NCI-H510A treated with DMSO at 0.1 percent for 48 hours (cell line): ENCODE measurements at regions not wholly inside any gene's neighbourhood (a gene's known extent, or its start where the extent isn't known, plus 50 kb on each side); places are given as distances from the start of the nearest gene placed in this dataset.

Experiments
- DNase-seq: peaks from one replicate; lab custom pipeline; 2025; lab: John Stamatoyannopoulos, UW

GRCh38 chr4:149121023-149121404, 678.8 kb upstream of the NR3C2 start:
- no peak for DNase-seq

DNA sequence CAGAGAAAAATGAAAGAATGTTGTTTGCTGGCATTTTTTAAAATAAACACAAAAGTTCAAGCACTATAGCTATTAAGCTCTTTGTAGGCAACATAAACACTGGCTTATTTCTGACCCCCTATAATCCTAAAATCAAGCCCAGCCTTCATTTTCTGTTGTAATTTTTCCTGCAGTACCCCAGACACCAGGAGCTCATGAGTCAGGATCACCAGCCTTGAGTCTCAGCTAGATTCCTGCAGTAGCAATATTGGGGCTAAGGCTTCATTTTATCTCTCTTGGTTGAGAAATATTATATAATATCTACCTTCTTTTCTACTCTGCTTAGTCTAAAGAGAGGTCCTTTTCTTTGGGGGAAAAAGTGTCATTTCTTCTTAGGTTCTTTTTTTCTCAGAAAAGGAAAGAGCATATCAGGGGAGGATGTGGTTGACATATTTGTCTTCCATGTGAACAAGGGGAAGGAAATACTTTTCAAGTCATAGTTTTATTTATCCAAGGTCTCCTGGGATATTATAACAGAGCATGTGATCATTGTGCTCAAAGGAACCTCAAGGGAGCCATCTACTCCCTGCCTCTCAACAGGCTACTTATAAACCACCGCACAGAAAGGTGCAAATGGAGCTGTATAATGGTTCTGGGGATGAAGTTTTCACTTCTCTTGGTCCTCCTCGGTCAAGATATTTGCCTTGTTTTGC, 678.3 kb upstream of the NR3C2 start:
- no peak for DNase-seq

- DNase-seq = no peak
Observed at GRCh38 chr4:149116806-149117205, 674.6 kb upstream of the NR3C2 start.

DNA sequence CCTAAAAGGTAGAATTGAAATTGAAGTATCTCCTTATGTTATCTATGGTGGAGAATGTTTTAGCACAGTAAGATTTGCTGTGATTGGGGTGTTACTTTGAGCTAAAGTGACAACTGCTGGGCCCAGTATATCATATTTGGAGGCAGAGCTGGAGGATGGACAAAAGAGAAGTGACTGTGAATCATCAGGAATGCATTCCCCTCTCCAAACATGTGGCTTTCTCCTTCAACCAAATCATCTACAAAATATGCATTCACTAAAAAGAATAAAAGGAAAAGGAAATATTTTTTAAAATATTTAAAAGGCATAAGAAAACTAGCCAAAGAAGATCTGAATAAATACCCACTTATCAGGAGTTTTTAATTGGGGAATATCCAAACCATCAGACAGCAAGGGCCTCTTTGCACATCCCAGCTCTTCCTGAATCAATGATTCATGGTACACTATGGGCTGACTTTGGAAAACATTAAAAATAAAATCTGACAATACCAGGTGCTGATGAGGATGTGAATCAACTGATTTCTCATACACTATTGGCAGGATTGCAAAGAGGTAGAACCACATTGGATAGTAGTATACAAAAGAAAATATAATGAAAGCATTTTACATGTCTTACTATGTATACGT, 671.7 kb upstream of the NR3C2 start:
- DNase-seq = no peak

- DNase-seq = no peak
Observed at GRCh38 chr4:149112109-149112508, 669.9 kb upstream of the NR3C2 start.

- no peak for DNase-seq
Observed at GRCh38 chr4:149110481-149110880, 668.3 kb upstream of the NR3C2 start.

DNA sequence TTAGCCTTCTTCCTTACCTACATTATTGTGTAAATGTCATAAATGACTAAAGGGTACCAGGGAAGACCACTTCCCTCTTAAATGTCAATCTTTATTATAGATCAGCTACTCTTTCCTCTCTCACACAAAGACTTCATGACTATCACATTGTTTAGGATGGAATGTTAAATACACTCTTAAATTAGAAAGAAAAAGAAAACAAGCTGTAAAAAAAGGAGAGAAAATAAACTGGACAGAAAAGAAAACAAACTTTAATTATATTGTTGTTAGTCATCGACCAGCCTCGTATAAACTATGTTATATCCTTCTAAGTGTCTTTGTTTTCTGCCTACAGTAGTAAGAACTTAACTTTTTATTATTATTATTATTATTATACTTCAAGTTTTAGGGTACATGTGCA, 666.4 kb upstream of the NR3C2 start:
- no peak for DNase-seq

GRCh38 chr4:149102765-149103164, 660.6 kb upstream of the NR3C2 start:
- DNase-seq = no peak

DNA sequence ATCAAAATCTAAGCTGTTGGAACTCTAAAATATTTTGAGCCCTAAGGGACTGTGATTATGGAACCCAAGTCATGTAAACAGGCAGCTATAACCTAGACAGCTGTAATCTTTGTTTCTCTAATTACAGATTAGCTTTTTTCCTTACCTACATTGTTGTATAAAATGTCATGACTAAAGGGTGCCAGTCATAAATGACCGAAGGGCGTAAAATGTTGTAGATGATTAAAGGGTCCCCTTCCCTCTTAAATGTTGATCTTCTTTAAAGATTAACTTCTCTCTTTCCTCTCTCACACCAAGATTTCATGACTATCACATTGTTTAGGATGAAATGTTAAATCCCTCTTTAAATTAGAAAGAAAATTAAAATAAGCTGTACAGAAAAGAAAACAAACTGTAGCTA, 659.4 kb upstream of the NR3C2 start:
- no peak for DNase-seq

DNA sequence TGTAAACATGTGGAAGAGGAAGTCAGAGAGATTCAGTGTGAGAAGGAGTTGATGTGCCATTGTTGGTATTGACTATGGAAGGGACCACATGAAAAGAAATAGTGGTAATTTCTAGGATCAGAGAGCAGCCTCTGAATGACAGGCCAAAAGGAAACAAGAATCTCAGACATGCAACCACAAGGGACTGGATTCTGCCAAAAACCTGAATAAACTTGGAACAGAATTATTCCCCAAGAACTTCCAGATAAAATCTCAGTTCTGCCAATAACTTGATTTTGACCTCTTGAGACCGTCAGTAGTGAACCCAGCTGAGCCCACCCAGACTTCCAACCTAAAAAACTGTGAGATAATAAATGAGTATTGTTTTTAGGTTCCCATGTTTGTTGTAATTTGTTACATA, 653.6 kb upstream of the NR3C2 start:
- no peak for DNase-seq

- no peak for DNase-seq
Observed at GRCh38 chr4:149095001-149095400, 652.8 kb upstream of the NR3C2 start.

DNA sequence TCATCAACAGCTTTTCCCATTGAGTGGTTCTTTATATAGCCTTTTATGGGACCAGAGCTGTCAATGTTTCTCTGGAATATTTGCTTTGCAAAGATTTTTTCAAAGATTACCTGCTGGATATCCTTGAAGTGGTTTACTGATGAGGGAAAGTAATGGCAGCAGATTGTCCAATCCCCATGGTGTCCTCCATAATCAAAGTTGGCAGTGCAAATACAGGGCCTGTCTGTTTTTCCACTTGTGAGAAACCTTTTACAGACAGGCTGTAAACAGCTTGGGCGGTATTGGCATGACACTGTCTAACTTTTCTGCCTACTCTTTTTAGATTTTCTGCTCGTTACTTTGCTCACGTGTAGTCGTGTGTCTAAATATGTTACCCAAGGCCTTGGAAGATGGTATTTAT, 641.9 kb upstream of the NR3C2 start:
- no peak for DNase-seq

DNA sequence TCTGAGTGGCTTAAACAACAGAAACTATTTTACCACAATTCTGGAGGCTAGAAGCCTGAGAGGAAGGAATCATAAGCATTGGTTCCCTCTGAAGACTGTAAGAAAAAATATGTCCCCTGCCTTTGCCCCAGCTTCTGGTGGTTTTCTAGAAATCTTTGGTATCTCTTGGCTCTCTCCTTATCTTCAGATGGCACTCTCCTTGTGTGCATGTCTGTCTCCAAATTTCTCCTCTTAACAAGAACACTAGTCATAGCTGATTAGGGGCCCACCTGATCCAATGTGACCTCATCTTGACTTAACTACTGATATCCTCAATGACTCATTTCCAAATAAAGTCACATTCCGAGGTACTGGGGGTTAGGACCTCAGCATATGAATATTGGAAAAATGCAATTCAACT, 635.0 kb upstream of the NR3C2 start:
- no peak for DNase-seq

- DNase-seq = no peak
Observed at GRCh38 chr4:149076401-149076800, 634.2 kb upstream of the NR3C2 start.

- no peak for DNase-seq
Observed at GRCh38 chr4:149072384-149072783, 630.2 kb upstream of the NR3C2 start.

DNA sequence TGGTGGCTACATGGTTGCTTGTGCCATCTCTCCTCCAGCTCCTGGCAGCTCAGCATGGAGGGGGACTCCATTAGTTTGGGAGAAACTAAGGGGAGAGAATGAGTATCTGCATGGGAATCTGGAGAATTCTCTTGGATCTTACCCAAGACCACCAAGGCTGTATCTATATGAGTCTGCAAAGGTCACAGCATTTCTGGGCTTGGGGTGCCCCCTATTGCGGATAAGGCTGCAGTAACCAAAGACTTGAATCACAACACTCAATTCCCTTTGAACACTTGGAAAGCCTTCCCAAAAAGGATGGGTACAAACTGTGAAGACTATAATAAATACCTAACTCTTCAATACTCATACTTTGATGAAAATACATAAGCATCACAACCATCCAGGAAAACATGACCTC, 623.5 kb upstream of the NR3C2 start:
- DNase-seq = no peak

GRCh38 chr4:149062997-149063396, 620.8 kb upstream of the NR3C2 start:
- no peak for DNase-seq

DNA sequence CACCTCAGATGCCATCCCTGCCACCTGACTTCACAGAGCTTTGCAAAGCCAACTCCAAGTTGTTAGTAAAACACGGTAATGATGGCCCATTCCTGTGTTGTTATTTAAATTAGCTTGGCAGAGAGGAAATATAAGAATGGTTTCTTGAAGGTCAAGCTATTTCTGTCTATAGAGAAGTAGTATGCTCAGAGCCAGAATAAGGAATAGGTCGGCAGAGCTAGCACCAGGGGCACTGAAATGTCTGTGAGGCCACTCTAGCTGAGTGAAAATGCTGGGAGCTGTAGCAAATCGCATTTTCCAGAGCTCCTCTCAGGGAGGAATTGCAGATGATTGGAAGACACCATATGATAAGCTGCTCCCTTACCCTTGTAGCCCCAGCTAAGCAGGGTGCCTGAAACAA, 615.4 kb upstream of the NR3C2 start:
- DNase-seq = no peak

GRCh38 chr4:149056615-149057014, 614.4 kb upstream of the NR3C2 start:
- no peak for DNase-seq

DNA sequence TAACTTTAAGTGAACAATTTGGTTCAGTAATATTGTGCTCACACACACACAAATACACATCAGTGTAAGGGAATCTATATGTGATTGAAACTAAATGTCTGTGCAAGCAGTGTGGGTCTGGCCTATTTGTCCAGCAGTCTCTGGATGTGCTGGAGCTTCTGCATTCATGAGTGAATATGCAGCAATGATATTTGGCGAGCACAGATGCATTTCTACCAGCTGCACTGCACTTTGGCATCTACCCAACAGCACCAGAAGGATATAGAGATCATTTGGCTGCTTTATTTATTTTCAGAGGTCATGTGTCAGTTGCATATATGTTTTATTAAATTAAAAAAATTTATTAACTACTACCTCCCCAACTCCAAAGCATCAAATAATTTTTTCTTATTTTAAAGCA, 613.4 kb upstream of the NR3C2 start:
- no peak for DNase-seq

- DNase-seq = no peak
Observed at GRCh38 chr4:149050840-149051239, 608.6 kb upstream of the NR3C2 start.

DNA sequence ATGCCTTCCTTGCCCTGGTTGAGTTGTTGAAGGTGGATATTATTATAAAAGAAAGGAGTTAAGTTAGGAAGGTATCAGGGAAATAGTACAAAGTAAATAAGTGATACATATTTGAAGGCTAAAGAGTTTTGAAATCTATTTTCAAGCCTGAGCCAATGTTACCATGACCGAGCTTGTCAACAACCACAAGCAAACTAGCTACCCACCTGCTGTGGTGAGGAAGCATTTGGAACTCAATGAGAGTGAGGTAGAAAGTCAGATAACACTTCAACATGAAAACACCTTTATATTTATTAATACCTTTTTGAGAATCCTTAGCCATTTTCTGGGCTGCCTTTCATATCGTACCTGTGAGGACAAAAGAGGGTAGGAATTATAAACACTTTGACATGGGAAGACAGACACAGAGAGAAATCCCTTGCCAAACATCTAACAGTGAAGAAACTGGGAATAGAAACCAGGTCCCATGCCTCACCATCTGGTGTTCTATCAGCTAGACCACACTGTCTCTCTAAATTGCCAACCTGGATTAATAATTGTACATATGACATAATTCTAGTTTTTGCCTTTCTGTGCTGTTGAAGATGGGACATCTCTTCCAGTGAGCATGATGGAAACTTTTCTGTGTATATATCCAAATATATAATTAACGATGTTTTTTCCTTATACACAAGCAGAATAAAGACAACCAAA, 606.4 kb upstream of the NR3C2 start:
- DNase-seq = no peak

DNA sequence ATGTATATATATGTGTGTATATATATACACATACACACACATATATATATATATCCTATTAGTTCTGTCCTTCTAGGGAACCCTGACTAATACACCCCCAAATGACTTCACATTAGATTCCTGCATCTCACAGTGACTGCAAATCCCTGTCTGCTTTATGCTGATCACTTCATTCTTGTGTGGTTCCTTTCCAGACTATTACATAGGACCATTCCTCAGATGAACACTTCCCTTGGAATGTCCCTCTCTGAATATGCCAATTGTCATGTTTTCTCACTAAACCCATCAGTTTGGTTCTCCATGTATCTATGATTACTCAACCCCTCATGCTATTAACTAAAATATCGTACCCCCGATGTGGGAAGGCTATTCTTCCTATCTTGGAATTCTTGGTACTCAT, 605.2 kb upstream of the NR3C2 start:
- DNase-seq = no peak

DNA sequence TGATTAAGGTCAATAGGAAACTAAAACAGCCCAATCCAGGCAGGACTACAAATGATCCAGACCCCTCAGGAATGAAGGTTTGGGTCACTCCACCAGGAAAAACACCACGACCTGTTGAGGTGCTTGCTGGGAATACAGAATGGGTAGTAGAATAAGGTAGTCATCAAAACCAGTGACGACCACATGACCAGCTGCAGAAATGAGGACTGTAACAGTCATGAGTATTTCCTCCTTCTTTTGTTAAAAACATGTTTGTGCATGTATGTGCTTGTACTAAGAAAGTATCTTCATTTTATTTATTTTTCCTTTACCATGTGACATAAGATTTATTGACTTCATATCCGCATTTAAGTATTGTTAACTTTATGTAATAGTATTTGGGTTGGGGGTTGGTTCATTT, 603.5 kb upstream of the NR3C2 start:
- no peak for DNase-seq
